ENCODE measurements at regions not wholly inside any gene's neighbourhood (a gene's known extent, or its start where the extent isn't known, plus 50 kb on each side); places are given as distances from the start of the nearest gene placed in this dataset.

- DNase-seq, result no peak
These were observed 52.8 kb upstream of the GPR26 start for GRCh38 chr10:123613346-123613850.

- no peak for DNase-seq
These were observed 51.3 kb upstream of the GPR26 start for GRCh38 chr10:123614888-123615287.
